Loucy (cell line): ENCODE measurements at regions not wholly inside any gene's neighbourhood (a gene's known extent, or its start where the extent isn't known, plus 50 kb on each side); places are given as distances from the start of the nearest gene placed in this dataset.

ENCODE experiments used
- H2AFZ ChIP-seq: fragments of 200-600 bp; sonication (generic); 2 replicates; pipeline ENCODE4 v1.6.0; 2016; ENCODE audit warnings: antibody characterized with exemption, mild to moderate bottlenecking, low read length, moderate library complexity
- H3F3A ChIP-seq: fragments of 200-600 bp; 2 replicates; pipeline ENCODE4 v1.6.0; 2016; ENCODE audit warnings: antibody characterized with exemption, low read depth, mild to moderate bottlenecking
- H3K27me3 ChIP-seq: fragments of 200-600 bp; sonication (generic); 2 replicates; pipeline ENCODE4 v1.6.1; 2014; ENCODE audit warnings: low read length, mild to moderate bottlenecking; ENCODE audit not compliant: insufficient read depth, poor library complexity, severe bottlenecking
- H3K36me3 ChIP-seq: fragments of 200-600 bp; sonication (generic); 2 replicates; pipeline ENCODE4 v1.6.1; 2016; ENCODE audit warnings: low read length; ENCODE audit not compliant: insufficient read depth
- H3K4me1 ChIP-seq: fragments of 200-600 bp; sonication (generic); 2 replicates; pipeline ENCODE4 v1.5.1; 2014; ENCODE audit warnings: low read length, mild to moderate bottlenecking; ENCODE audit not compliant: insufficient read depth, poor library complexity, severe bottlenecking
- H3K4me2 ChIP-seq: fragments of 200-600 bp; sonication (generic); 2 replicates; pipeline ENCODE4 v1.6.0; 2014; ENCODE audit warnings: antibody characterized with exemption, low read length, low read depth, mild to moderate bottlenecking; ENCODE audit not compliant: poor library complexity, severe bottlenecking
- H3K4me3 ChIP-seq: fragments of 200-600 bp; sonication (generic); 2 replicates; pipeline ENCODE4 v1.5.1; 2014; ENCODE audit warnings: low read length, mild to moderate bottlenecking, mixed read lengths; ENCODE audit not compliant: poor library complexity, severe bottlenecking
- H3K79me2 ChIP-seq: fragments of 200-600 bp; sonication (generic); 2 replicates; pipeline ENCODE4 v1.6.1; 2014; ENCODE audit warnings: low read length; ENCODE audit not compliant: insufficient read depth
- H3K9ac ChIP-seq: fragments of 200-600 bp; sonication (generic); 2 replicates; pipeline ENCODE4 v1.6.0; 2014; ENCODE audit warnings: mild to moderate bottlenecking, low read depth, low read length, moderate library complexity; ENCODE audit not compliant: poor library complexity, severe bottlenecking
- H3K9me2 ChIP-seq: fragments of 200-600 bp; sonication (generic); replicated peaks from 2 replicates; pipeline ENCODE4 v1.6.1; 2016; ENCODE audit warnings: low read depth, low read length, mixed read lengths
- H3K9me3 ChIP-seq: fragments of 200-600 bp; sonication (generic); 2 replicates; pipeline ENCODE4 v1.6.1; 2014; ENCODE audit warnings: mild to moderate bottlenecking, antibody characterized with exemption, low read length, low read depth; ENCODE audit not compliant: insufficient read depth
- H4K20me1 ChIP-seq: fragments of 200-600 bp; sonication (generic); 2 replicates; pipeline ENCODE4 v1.6.0; 2014; ENCODE audit warnings: antibody characterized with exemption, low read length, mild to moderate bottlenecking; ENCODE audit not compliant: insufficient read depth, poor library complexity, severe bottlenecking
- EZH2phosphoT487 ChIP-seq: fragments of 200-600 bp; IDR thresholded peaks from 2 replicates; pipeline ENCODE4 v1.6.1; 2018; ENCODE audit warnings: antibody characterized with exemption, mild to moderate bottlenecking, moderate library complexity, borderline replicate concordance
- TF ChIP-seq, protein P1 (sequence below): fragments of 200-600 bp; sonication (generic); conservative IDR thresholded peaks from 2 replicates; pipeline ENCODE4 v1.5.1; 2014; ENCODE audit warnings: mild to moderate bottlenecking, antibody characterized with exemption, low read length

DNA sequence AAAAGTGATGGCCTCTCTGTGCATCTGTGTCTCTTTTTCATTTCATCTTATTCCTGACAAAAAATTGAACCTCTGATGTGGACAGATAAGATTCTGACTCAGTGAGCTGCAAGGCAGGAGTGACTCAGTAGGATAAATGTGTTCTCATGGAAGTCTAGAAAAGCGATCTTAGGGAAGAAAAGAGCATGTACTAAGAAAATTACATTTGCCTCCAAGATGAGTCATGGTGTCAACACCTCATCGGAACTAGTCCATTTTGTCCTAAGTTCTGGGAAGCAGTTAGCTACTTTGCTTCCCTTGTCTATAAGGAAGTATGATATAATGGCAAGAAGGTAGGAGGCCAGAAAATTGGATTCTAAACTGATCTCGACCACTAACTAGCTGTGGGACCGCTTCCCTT lies 83.5 kb upstream of the AFF2 start:
- no peaks in the 10 kb centered on the region for H3K36me3 ChIP-seq
- no peak overlapping the region for H3K4me2 ChIP-seq
- H4K20me1 ChIP-seq, result no peaks in the 10 kb centered on the region
- no peak for TF ChIP-seq EZH2phosphoT487
- TF ChIP-seq, protein P1, sequence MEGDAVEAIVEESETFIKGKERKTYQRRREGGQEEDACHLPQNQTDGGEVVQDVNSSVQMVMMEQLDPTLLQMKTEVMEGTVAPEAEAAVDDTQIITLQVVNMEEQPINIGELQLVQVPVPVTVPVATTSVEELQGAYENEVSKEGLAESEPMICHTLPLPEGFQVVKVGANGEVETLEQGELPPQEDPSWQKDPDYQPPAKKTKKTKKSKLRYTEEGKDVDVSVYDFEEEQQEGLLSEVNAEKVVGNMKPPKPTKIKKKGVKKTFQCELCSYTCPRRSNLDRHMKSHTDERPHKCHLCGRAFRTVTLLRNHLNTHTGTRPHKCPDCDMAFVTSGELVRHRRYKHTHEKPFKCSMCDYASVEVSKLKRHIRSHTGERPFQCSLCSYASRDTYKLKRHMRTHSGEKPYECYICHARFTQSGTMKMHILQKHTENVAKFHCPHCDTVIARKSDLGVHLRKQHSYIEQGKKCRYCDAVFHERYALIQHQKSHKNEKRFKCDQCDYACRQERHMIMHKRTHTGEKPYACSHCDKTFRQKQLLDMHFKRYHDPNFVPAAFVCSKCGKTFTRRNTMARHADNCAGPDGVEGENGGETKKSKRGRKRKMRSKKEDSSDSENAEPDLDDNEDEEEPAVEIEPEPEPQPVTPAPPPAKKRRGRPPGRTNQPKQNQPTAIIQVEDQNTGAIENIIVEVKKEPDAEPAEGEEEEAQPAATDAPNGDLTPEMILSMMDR, result no peak
- no peaks in the 10 kb centered on the region for H3K27me3 ChIP-seq
- no peak overlapping the region for H3K9ac ChIP-seq
- no peaks in the 10 kb centered on the region for H3K79me2 ChIP-seq
- peaks cover 4% of the 10 kb centered on the region for H3K4me1 ChIP-seq
- no peaks in the 10 kb centered on the region for H3F3A ChIP-seq
- H3K9me3 ChIP-seq, result no peaks in the 10 kb centered on the region
- no peak overlapping the region for H3K4me3 ChIP-seq
- H2AFZ ChIP-seq, result no peak overlapping the region
- H3K9me2 ChIP-seq, result no peaks in the 10 kb centered on the region

DNA sequence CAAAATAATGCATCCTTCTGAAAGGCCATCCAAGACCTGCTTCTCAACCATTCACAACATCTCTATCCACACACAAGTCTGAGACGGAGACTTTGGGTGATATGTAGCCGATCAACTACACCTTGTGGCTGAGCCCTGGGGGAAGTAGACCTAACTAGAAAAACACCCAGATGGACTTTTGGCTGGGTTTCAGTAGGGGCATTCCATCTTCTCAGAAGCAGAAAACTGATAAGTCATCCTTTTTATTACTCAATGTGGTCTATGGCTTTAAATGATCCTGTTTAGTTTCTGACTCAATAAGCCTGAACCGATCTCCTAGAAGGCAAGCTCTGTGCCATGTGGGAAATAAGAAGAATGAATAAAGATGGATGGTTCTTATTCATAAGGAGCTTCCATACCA lies 82.5 kb upstream of the AFF2 start:
- no peaks in the 10 kb centered on the region for H4K20me1 ChIP-seq
- peaks cover 4% of the 10 kb centered on the region for H3K4me1 ChIP-seq
- TF ChIP-seq, protein P1, result no peak
- TF ChIP-seq EZH2phosphoT487, result no peak
- H3K9me2 ChIP-seq, result no peaks in the 10 kb centered on the region
- no peak overlapping the region for H3K9ac ChIP-seq
- no peak overlapping the region for H3K4me3 ChIP-seq
- no peaks in the 10 kb centered on the region for H3K36me3 ChIP-seq
- H3F3A ChIP-seq, result no peaks in the 10 kb centered on the region
- no peak overlapping the region for H2AFZ ChIP-seq
- no peaks in the 10 kb centered on the region for H3K79me2 ChIP-seq
- H3K27me3 ChIP-seq, result no peaks in the 10 kb centered on the region
- H3K9me3 ChIP-seq, result no peaks in the 10 kb centered on the region
- H3K4me2 ChIP-seq, result no peak overlapping the region

DNA sequence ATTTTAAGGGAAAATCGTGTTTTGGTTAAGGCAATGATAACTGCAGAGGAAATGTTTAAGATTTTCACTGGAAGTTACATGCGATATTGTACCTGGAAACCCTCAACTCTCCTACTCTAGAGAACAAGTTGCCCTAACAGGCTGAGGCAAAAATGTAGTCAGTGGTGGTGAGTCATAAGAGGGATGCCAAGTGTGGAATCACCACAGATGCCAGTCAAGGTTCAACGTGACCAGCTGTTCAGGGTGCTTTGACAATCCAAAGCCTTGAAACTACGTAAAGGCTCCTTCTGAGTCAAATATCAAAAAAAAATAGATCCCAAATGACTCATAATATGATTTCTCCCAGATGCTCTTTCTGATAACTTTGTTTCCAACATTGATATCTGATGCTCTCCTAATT lies 77.9 kb upstream of the AFF2 start:
- Histone ChIP-seq H3K79me2 (no peaks in the 10 kb centered on the region), H3F3A (no peaks in the 10 kb centered on the region), H3K27me3 (no peaks in the 10 kb centered on the region), H3K9me2 (no peaks in the 10 kb centered on the region), H3K4me2 (no peak overlapping the region), H3K4me3 (no peak overlapping the region), H4K20me1 (no peaks in the 10 kb centered on the region), H3K4me1 (peaks cover 4% of the 10 kb centered on the region), H3K9ac (no peak overlapping the region), H3K9me3 (no peaks in the 10 kb centered on the region), H2AFZ (no peak overlapping the region), H3K36me3 (no peaks in the 10 kb centered on the region)
- TF ChIP-seq EZH2phosphoT487, result no peak

DNA sequence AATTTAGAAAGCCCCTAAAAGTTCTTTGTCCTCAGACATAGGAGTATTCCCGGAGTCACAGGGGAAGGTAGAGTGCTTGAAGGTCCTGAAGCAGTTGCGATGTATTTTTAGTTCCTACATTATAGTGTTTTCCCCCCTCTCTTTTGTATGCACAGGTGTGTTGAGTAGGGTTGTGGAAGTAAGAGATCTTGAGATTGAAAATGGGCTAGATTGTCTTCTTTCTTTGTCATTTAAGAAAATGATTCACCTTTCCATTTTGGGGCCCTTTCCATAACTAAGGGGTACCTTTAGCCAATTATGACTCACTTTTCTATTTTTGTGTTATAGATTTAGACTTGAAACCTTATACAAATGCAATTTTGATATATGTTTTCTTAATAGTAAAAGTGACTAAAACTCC lies 75.8 kb upstream of the AFF2 start:
- Histone ChIP-seq H3K79me2 (no peaks in the 10 kb centered on the region), H3K36me3 (no peaks in the 10 kb centered on the region), H3K9me3 (no peaks in the 10 kb centered on the region), H3F3A (no peaks in the 10 kb centered on the region), H3K9me2 (no peaks in the 10 kb centered on the region), H2AFZ (no peak overlapping the region), H4K20me1 (no peaks in the 10 kb centered on the region), H3K4me2 (no peak overlapping the region), H3K27me3 (no peaks in the 10 kb centered on the region), H3K9ac (no peak overlapping the region), H3K4me3 (no peak overlapping the region), H3K4me1 (no peaks in the 10 kb centered on the region)
- TF ChIP-seq, protein P1, result no peak
- TF ChIP-seq EZH2phosphoT487, result no peak
